ENCODE measurements at regions not wholly inside any gene's neighbourhood (a gene's known extent, or its start where the extent isn't known, plus 50 kb on each side); places are given as distances from the start of the nearest gene placed in this dataset.

- ATAC-seq (ENCODE audit: low read depth) (peak; percentile 61), DNase-seq (ENCODE audit: low spot score) (no peak)
- no peak for TF ChIP-seq CTCF (IDR thresholded peaks at IDR 0.05; ENCODE audit: poor library complexity, severe bottlenecking)
- H3K27ac ChIP-seq (ENCODE audit: poor library complexity, severe bottlenecking), result peak overlapping the region; percentile 73
- no peak overlapping the region for H3K4me3 ChIP-seq (ENCODE audit: severe bottlenecking)
- H3K9me3 ChIP-seq (ENCODE audit: severe bottlenecking), result no peaks in the 10 kb centered on the region
- no peaks in the 10 kb centered on the region for H3K27me3 ChIP-seq (ENCODE audit: insufficient read depth, poor library complexity, severe bottlenecking)
- H3K36me3 ChIP-seq (ENCODE audit: low read depth), result no peaks in the 10 kb centered on the region
- peaks cover 20% of the 10 kb centered on the region for H3K4me1 ChIP-seq (ENCODE audit: insufficient read depth, poor library complexity, severe bottlenecking)
These were observed 88.4 kb upstream of the IRS2 start for GRCh38 chr13:109874484-109875454.

GRCh38 chr13:109873351-109874123 lies 87.2 kb upstream of the IRS2 start:
- no peak for TF ChIP-seq CTCF (IDR thresholded peaks at IDR 0.05; ENCODE audit: poor library complexity, severe bottlenecking)
- no peaks in the 10 kb centered on the region for H3K9me3 ChIP-seq (ENCODE audit: severe bottlenecking)
- no peak for ATAC-seq (ENCODE audit: low read depth)
- H3K27ac ChIP-seq (ENCODE audit: poor library complexity, severe bottlenecking), result peak overlapping the region; percentile 73
- H3K4me3 ChIP-seq (ENCODE audit: severe bottlenecking), result no peak overlapping the region
- peaks cover 29% of the 10 kb centered on the region for H3K4me1 ChIP-seq (ENCODE audit: insufficient read depth, poor library complexity, severe bottlenecking)
- no peaks in the 10 kb centered on the region for H3K36me3 ChIP-seq (ENCODE audit: low read depth)
- no peaks in the 10 kb centered on the region for H3K27me3 ChIP-seq (ENCODE audit: insufficient read depth, poor library complexity, severe bottlenecking)
- no peak for DNase-seq (ENCODE audit: low spot score)

- no peaks in the 10 kb centered on the region for H3K36me3 ChIP-seq (ENCODE audit: low read depth)
- no peaks in the 10 kb centered on the region for H3K9me3 ChIP-seq (ENCODE audit: severe bottlenecking)
- peaks cover 29% of the 10 kb centered on the region for H3K4me1 ChIP-seq (ENCODE audit: insufficient read depth, poor library complexity, severe bottlenecking)
- no peak for ATAC-seq (ENCODE audit: low read depth)
- no peak for DNase-seq (ENCODE audit: low spot score)
- H3K27ac ChIP-seq (ENCODE audit: poor library complexity, severe bottlenecking), result no peak overlapping the region
- TF ChIP-seq CTCF (IDR thresholded peaks at IDR 0.05; ENCODE audit: poor library complexity, severe bottlenecking), result no peak
- H3K4me3 ChIP-seq (ENCODE audit: severe bottlenecking), result no peak overlapping the region
- no peaks in the 10 kb centered on the region for H3K27me3 ChIP-seq (ENCODE audit: insufficient read depth, poor library complexity, severe bottlenecking)
These were observed 86.5 kb upstream of the IRS2 start for GRCh38 chr13:109872864-109873263.

GRCh38 chr13:109870696-109871370 lies 84.5 kb upstream of the IRS2 start:
- Histone ChIP-seq H3K4me1 (ENCODE audit: insufficient read depth, poor library complexity, severe bottlenecking) (peaks cover 29% of the 10 kb centered on the region), H3K36me3 (ENCODE audit: low read depth) (no peaks in the 10 kb centered on the region), H3K9me3 (ENCODE audit: severe bottlenecking) (no peaks in the 10 kb centered on the region), H3K27ac (ENCODE audit: poor library complexity, severe bottlenecking) (peak overlapping the region; percentile 15), H3K27me3 (ENCODE audit: insufficient read depth, poor library complexity, severe bottlenecking) (no peaks in the 10 kb centered on the region), H3K4me3 (ENCODE audit: severe bottlenecking) (no peak overlapping the region)
- DNase-seq (ENCODE audit: low spot score) (no peak), ATAC-seq (ENCODE audit: low read depth) (peak; percentile 44)
- no peak for TF ChIP-seq CTCF (IDR thresholded peaks at IDR 0.05; ENCODE audit: poor library complexity, severe bottlenecking)

Measured in RWPE2 (cell line).